SU-DHL-6 (cell line): ENCODE measurements at regions not wholly inside any gene's neighbourhood (a gene's known extent, or its start where the extent isn't known, plus 50 kb on each side); places are given as distances from the start of the nearest gene placed in this dataset.

ENCODE experiments used
- EZH2phosphoT487 ChIP-seq: fragments of 200-600 bp; sonication (generic), shearing (Covaris generic); conservative IDR thresholded peaks from 2 replicates; pipeline ENCODE4 v1.6.1; 2018; ENCODE audit warnings: mild to moderate bottlenecking, antibody characterized with exemption, low read length, moderate library complexity, mixed read lengths
- TF ChIP-seq, protein P1 (sequence below): fragments of 200-600 bp; sonication (generic); IDR thresholded peaks from one replicate; pipeline ENCODE4 v1.5.1; 2017; ENCODE audit warnings: antibody characterized with exemption, mild to moderate bottlenecking, low read length, moderate library complexity; ENCODE audit not compliant: insufficient read depth, poor library complexity, severe bottlenecking

DNA sequence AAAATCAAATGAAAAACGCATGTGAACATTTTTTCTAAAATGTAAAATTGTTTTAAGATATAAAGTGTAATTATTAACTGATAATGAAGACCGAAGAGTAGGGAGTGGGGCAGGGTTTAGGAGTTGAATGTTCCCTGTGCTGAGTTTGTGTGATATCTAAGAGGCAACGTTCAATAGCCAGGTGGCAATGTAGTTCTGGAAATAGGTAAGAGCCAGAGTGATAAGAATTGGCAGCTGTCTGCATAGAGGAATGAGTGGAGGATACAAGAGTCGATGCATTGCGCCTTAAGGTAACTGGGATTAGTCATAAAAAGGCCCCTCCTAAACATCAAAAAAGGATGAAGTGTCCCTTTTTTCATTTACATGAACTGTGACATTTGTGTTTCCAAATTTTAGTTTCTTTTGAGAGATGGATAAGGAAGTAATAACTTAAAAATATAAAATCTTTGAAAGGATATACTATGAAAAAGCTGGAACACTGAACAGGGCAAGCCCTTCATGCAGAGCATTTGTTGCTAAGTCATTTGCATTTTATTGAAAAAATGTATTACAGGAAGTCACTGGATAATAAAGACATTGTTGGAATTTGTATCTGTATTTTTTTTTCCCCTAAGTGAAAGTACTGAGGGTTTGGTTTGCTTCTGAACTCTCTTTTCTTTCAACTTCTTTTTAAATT is 659.3 kb downstream of the ACTL7B start:
- TF ChIP-seq, protein P1, sequence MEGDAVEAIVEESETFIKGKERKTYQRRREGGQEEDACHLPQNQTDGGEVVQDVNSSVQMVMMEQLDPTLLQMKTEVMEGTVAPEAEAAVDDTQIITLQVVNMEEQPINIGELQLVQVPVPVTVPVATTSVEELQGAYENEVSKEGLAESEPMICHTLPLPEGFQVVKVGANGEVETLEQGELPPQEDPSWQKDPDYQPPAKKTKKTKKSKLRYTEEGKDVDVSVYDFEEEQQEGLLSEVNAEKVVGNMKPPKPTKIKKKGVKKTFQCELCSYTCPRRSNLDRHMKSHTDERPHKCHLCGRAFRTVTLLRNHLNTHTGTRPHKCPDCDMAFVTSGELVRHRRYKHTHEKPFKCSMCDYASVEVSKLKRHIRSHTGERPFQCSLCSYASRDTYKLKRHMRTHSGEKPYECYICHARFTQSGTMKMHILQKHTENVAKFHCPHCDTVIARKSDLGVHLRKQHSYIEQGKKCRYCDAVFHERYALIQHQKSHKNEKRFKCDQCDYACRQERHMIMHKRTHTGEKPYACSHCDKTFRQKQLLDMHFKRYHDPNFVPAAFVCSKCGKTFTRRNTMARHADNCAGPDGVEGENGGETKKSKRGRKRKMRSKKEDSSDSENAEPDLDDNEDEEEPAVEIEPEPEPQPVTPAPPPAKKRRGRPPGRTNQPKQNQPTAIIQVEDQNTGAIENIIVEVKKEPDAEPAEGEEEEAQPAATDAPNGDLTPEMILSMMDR = no peak
- no peak for TF ChIP-seq EZH2phosphoT487
